Fibroblast of peridontal ligament (primary cell): ENCODE measurements at regions not wholly inside any gene's neighbourhood (a gene's known extent, or its start where the extent isn't known, plus 50 kb on each side); places are given as distances from the start of the nearest gene placed in this dataset.
A peak's percentile ranks its signal among the peaks of the same experiment; 100 is the strongest.

Experiments
- DNase-seq: peaks from one replicate; pipeline ENCODE4 v3.0.0-alpha.2; 2010; ENCODE audit errors: extremely low read depth

DNA sequence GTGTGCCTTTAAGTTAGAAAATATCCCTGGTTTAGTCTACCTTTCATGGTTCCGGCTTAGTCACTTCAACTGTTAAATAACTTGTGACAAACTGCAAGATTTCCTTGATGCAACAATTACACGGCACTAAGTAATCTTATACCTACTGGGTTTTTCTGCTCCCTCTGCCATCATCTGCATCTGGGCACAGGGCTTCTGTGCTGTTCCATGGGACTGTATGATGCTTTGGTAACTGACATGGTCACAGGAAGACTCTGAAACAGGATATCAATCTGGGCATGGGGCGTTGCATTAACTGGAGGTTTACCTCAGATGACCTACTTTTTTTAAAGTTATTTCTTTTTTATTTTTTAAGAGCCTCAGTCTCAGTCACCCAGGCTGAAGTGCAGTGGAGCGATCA is 365.4 kb downstream of the SS18 start:
- no peak for DNase-seq

DNA sequence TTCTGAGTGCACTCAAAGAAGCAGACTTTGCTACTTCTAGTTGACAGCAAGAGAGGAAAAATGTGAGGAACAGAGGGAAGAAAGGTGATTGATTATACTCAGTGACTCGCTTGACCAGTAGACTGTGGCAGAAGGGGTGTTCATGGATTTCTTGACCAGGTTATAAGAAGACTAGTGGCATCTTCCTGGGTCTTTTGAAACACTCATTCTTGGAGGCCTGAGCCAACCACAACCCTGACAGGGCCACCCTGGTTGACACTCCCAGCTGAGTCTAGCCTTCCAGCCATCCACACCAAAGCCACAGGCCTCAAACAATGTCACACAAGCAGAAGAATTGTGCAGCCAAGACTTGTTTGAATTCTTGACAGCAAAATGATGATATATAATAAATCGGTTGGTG is 366.3 kb downstream of the SS18 start:
- no peak for DNase-seq

DNA sequence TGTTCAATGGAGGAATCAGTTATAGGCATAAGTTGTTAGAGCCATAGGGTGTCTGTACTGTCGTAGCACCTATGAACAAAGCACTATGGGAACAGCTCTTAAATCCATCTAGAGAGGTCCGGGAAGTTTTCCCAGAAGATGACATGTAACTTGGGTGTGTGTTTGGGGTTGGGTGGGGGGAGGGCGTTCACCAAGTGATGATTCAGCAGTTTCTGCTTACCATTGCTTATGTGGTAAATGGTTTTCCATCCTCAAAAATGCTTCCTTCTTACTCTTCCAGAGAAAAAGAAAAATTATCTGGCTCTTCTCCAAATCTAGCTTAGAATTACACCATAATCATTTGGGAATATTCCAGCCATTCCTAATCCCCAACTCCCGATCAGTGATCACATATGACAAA is 361.1 kb upstream of the ZNF521 start:
- no peak for DNase-seq

DNA sequence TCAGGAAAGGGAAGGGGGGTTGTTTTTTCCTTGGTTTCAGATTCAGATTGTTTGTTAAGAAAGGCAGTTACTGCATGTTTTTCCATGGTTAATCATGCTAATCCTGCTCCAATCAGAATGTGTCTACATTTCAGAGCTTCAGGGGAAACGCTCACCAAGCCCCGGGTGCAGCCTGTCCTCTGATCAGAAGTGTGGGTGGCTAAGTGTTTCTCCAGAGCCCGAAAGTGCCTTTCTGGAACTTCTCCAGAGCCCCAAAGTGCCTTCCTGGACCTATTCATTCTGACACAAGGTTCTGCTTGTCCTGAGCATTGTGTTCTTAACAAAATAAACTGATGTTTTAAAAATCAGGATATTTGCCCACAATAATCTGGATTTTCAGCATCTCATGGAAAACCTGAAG is 359.0 kb upstream of the ZNF521 start:
- DNase-seq, result no peak

DNA sequence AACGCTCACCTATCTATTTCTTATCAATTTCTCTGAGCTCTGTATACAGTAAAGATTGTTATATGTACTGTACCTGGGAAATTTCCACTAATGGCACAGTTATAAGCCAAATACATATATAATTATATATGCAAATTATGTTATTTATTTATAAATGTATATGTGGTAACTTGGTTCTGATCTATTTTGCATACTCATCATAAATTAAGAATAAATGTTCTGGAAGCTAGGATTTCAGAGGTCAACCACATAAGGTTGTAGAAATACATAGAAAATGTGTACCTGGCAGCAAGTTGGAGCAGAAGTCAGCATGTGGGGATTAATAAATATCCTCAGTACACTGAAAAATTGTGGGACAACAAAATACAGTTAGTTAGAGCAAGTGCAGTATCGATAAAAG is 353.7 kb upstream of the ZNF521 start:
- no peak for DNase-seq

DNA sequence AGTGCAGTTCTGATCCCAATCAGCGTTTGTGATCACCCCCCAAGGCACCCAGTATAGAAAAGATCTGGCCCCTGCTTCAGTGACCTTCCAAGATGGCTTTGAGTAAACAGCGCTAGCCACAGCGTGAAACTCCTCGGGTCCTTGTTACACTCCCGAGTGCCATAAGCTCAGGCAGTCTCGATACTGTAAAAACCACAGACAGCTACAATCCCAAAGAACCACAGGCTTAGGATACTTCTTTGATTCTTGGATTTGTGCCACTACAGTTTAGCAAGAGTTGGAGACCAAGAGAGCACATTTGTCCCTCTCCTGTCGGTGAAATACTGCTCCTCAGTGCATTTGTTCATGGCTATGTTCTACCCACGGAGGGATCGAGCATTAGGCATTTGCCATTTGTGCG is 352.5 kb upstream of the ZNF521 start:
- no peak for DNase-seq

DNA sequence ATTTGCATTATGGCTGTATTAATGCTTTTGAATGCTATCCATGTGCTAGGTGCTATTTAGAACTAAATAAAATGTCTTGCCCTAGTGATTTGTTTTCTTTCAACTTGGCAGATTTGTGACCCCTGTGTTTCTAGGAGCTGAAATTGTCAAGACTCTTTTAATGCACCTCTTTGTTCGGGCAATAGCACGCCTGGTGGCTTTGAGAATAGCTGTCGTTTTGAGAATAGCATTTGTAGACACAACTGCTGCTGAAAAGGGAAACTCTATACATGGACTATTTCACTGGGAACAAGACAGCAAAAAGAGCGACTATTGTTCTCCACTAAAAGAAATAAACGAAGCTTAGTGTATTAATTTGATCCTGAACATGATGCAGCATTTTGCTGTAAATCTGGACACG is 352.1 kb upstream of the ZNF521 start:
- DNase-seq, result no peak

DNA sequence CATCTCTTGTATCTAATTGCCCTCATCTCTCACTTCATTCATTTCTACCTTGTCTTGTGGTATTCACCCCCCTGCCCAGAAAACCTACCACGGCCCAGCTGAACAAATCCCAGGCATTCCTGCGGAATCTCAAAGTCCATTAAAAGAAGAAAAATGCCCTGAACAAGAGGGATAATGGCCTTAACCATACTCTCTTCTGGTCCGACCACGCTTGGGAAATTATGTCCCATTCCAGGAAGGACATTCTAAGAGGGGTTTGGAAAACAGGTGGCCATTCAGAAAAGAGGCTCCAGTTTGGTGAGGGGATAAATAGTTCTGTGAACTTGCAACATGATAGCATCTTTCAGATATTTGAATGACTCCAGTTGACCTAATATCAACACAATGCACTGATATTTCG is 349.9 kb upstream of the ZNF521 start:
- no peak for DNase-seq

DNA sequence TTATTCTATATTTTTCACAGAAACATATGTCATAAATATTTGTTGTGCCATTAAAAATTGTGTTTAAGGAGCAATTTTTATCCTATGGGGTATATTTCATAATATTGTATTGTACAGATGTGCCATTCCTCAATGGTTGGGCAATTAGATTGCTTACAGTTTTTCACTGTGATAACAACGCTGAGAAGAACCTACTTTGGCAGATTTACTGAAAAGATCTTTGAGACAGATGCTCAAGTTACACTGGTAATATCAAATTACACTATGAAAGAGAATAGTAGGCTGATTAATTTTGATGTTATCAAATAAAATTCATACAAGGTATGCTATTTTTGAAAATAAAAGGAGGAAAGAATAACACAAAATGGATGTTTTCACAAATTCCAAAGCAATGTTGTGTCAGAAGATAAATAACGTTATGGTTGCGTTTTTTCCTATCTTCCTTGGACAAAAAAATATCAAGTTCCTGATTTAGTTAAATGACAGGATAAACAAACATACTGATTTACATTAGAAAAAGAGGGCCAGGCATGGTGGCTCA is 335.1 kb upstream of the ZNF521 start:
- no peak for DNase-seq

DNA sequence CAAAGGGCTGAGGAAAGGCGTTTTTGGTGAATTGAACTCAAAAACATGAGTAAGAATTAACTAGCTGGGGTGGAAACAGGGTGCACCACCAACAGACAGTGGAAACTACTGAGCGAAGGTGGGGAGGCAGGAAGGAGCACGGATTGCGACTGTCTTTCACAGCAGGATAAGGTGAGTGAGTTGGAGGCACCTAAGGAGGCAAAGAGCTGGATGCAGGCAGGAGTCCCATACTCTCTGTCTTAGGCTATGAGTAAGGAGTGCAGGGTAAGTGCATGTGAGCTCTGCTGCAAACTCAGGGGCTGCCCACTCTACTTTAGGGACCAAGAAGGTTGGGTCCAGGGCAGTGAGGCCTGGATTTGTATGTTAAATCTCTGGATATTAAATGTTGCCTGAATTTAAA is 333.1 kb upstream of the ZNF521 start:
- no peak for DNase-seq

DNA sequence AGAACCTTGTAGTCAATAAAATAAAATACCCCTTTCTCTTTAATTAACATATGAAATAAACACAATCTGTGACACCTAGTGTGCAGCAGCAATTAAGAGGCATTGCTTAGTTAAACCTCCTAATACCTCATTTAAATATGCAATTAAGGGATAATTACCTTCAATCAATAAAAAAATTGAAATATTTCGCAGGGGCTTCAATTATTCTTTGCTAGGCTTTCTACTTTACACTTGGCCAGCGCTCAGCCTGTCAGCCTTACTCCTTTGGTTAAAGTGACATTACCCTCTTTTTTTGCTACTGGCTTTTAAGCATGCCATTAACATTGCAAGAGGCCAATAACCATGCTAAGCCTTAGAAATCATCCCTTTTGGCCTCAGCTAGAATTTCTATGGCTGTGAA is 327.5 kb upstream of the ZNF521 start:
- no peak for DNase-seq

DNA sequence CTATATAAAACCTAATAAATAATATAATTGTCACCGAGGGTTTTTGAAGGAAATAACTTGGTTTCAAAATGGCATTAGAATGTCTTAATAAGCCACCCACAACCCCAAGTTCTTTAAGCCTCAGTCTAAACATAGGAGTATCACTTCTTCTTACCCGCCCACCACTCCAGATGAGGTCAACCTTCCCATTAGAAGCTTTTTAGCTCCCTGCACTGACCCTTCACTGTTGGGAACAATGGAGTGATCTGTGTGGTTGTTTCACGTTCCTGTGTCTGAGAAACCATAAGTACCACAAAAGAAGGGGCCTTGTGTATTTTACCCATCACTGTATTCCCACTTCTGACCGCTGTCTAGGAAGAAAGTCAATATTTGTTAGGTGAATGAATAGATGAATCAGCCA is 326.3 kb upstream of the ZNF521 start:
- no peak for DNase-seq

DNA sequence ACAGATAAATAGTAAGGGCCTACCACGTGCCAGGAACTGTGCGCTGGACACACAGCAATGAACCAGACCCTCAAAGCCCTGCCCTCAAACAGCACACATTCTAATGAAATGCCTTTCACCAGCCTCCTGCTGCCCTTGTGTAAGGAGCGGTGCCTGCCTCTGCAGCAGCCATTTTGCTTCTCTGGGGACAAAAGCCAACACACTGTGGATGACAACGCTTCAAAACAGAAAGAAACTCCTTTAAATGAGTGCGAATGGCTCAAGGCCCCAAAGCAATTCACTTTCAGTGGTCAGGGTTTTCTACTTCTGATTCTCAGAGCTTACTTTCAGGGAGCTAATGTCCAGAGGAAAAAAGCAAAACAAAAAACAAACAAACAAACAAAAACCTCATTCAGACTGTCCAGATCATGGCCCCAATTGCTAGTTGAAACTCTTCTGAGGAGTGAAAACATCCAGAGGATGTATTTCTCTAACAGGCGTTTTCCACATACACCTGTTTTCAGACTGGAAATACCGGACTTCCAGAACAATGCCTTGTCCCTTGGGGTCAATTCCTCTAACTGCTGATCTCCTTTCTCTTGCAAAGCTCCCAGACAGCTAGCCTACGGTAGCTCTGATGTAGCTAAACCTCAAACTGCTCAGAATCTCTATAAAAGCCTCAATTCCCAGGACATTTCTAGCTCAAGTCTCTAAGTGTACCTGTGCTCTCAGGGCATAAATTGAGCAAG is 323.3 kb upstream of the ZNF521 start:
- no peak for DNase-seq

DNA sequence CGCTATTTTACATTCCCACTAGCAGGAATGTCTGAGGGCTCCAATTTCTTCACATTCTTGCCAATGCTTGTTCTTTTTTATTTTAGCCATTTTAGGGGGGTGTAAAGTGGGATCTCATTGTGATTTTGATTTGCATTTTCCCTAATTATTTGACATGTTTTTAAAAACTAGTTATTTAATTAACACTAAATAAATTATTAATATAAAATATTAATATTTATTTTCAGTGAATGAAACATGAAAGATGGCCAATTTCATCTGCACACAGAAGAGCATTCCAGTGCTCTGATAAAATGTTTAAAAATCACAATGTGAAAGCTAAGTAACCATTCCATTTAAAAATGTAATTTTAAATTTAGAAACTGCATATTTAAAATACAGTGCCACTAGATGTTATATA is 322.2 kb upstream of the ZNF521 start:
- DNase-seq, result no peak

DNA sequence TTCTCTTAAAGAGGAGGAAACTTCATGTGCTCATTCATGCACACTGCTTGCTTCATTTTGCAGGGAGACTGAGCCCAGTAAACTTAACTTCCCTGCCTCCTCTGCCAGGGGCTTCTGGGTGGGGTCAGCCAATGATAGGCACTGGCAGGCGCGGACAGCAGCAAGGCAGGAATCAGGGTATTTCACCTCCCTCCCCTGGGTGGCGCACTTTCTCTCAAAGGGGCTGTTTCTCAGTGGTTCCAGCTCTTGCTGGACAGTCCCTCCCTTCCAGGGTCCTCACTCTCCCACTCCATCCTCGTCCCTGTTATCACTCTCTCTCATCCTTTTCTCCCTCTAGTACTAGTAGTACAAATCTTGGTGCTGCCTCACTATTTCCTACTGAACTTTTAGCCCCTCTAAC is 320.5 kb upstream of the ZNF521 start:
- DNase-seq, result no peak

DNA sequence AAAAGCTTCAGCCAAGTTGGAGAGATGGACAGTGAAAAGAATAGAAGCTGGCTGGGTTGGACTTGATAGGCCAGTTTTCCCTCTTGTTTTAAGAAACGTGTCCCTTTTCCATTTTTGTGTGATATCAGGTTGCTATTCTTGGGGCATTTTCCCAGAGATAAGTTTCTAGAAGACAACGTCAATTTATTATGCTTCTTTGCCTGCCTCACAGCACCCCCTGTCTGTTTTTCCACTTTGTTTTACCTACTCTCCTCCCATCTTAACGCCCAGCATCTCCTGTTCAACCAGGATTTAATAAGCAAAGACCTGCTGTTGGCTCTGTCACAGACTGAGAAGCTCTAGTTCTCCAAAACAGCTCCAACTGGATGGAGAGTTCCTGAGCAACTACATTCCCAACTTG is 317.8 kb upstream of the ZNF521 start:
- DNase-seq, result peak; percentile 40

DNA sequence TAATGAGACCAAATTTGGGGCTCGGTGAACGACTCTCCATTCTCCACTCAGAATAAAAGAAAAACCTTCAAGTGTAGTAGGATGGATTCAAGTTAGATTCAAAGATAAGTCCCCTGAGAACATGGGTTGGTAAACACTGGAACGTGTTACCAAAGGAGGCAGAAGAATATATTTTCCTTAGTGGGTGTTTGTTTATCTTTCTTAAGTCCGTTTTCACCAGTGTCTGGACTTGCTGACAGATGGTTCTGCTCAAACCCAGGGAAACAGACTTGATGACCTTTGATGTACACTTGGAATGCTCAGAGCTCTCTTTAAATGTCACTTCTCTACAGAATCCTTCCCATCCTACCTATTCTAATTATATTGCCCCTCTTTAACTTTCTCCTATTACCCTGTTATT is 310.3 kb upstream of the ZNF521 start:
- peak; percentile 26 for DNase-seq

DNA sequence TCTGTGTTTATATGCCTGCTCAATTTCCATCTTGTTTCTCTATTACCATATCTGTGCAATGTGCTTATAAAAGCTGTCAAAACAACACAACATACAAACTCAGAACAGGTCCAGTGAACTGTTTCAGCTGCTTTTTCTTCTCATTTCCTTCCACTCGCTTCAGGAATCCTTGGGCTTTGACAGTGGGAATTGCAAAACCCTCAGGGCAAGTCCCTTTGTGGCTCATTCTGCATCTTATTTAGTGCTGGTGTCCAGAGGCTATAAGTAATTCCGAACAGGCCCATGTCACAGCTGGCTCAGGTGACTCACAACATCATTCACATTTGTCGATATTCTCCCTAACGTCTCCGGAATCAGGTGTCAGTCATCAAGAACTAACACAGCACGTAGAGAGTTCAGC is 309.9 kb upstream of the ZNF521 start:
- no peak for DNase-seq

DNA sequence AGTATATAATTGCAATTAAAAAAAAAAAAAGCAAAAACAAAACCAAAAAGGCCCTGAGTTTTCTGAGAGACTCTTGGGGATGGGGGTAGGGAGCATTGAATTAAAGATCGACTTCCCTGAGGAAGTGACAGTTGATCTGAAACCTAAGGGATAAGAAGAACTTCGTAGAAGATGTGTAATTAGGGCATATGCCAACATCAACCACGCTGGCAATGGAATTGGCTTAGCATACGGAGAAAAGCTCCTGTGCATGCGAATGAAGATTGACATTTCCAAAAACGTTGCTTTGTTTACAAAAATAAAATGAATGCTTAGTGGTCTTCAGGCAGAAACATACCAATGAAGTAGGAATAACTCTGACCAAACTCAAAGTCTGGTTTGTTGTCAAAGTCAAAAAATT is 307.6 kb upstream of the ZNF521 start:
- DNase-seq, result no peak

DNA sequence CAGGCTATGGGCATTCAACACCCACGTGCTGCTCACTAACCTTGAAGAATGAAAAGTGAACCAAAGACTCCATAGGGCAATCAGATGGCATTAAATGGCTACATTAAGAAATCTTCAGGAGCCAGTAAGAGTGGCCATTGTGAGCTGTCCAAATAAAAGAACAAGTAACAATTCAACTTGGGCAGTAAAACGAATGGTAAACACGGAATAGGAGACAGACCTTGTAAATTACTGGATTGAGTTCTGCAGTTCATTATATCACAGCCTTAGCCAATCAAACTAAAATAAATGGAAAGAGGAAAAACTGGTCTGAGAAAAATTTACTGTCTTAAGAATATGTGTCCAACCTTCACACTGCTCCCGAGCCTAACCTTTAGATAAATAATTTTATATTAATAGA is 306.5 kb upstream of the ZNF521 start:
- no peak for DNase-seq

DNA sequence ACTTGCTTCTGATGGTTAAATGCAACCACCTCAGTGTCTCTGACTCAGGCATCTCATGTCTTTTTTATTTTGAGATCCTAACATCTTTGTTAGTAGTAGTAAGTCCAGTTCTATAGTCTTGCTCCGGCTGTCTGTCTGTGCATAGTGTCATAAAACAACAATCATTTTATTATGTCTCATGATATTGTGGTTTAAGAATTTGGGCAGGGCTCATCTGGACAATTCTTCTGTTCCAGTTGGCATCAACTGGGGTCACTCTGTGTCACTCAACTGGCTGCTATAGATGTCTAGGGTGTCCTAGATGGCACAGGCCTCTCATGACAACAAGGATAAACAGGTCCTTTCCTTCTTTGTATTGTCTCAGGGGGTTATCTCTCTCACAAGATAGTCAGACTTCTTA is 299.6 kb upstream of the ZNF521 start:
- no peak for DNase-seq

DNA sequence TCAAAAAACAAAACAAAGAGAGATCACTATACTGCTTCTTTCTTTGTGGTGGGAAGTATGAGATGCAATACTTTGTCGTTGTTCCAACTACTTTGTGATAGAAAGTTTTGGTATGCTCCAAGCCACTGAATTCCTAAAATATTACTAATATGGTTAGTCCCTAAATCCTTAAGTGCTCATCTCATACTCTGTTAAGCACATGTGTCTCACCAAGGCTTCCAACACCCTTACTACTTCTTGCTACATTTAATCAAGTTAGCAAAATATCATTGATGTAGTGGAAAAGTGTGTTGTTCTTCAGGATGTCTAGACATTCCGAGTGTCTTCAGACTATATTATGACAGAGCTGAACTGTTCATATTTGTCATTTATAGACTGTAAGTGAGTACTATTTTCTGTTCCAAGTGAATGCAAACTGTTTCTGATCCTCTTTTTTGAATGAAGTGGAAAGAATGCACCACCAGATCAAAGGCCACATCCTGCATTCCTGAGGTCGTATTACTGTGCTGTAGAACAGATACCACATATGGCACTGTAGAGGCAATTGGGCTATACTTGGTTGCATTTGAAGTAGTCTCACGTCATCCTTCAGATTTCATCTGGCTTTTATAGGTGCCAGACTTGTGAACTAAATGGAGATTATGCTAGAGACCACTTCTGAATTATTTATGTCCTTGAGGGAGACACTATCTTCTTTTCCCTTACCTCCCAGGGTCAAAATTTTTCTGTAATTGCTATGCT is 298.4 kb upstream of the ZNF521 start:
- peak; percentile 98 for DNase-seq

DNA sequence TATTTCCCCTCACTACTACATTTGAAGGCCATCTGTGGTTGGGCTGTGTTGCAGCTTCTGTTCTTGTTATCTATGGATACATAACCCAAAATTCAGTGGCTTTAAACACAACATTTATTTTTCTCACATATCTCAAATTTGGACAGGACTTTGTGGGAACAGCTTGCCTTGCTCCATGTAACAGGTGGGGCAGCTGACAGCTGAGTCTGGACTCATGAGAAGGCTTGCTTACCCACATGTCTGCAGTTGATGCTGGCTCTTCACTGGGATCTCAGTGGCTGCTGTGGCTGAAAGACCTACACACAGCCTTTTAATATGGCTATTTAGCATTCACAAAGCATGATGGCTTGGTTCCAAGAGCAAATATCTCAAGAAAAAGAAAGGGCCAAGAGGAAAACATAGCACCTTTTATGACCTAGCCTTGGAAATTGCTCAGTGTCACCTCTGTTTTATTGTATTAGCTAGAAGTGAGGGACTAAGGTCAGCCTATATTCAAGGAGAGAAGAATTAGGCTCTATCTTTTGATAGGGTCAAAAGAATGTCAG is 296.8 kb upstream of the ZNF521 start:
- no peak for DNase-seq
